Coronary artery (tissue), 2 donors: ENCODE measurements at regions not wholly inside any gene's neighbourhood (a gene's known extent, or its start where the extent isn't known, plus 50 kb on each side); places are given as distances from the start of the nearest gene placed in this dataset.
"Not testable (repeated sequence)": the region's sequence is repeated elsewhere in the genome, so short reads cannot be mapped to it uniquely, and the experiment has no call there.

Experiments
- DNase-seq: peaks from one replicate; pipeline ENCODE4 v3.0.0-alpha.2; 2017; ENCODE audit warnings: low spot score
- H3K27ac ChIP-seq, 2 donors: fragments of 200-600 bp; sonication (generic); one replicate each; pipeline ENCODE4 v1.5.1; 2016 to 2019
- H3K4me3 ChIP-seq: fragments of 200-600 bp; sonication (generic); 2 replicates; pipeline ENCODE4 v1.5.1; 2016; ENCODE audit warnings: mild to moderate bottlenecking, moderate library complexity
- TF ChIP-seq, protein P1 (sequence below): fragments of 200-600 bp; sonication (generic); IDR thresholded peaks from one replicate; pipeline ENCODE4 v1.5.1; 2019; ENCODE audit warnings: antibody characterized with exemption

GRCh38 chr1:115160728-115161127, 71.4 kb upstream of the TSPAN2 start:
- DNase-seq = no peak
- TF ChIP-seq, protein P1, sequence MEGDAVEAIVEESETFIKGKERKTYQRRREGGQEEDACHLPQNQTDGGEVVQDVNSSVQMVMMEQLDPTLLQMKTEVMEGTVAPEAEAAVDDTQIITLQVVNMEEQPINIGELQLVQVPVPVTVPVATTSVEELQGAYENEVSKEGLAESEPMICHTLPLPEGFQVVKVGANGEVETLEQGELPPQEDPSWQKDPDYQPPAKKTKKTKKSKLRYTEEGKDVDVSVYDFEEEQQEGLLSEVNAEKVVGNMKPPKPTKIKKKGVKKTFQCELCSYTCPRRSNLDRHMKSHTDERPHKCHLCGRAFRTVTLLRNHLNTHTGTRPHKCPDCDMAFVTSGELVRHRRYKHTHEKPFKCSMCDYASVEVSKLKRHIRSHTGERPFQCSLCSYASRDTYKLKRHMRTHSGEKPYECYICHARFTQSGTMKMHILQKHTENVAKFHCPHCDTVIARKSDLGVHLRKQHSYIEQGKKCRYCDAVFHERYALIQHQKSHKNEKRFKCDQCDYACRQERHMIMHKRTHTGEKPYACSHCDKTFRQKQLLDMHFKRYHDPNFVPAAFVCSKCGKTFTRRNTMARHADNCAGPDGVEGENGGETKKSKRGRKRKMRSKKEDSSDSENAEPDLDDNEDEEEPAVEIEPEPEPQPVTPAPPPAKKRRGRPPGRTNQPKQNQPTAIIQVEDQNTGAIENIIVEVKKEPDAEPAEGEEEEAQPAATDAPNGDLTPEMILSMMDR = no peak
- no peak overlapping the region for H3K4me3 ChIP-seq
- H3K27ac ChIP-seq = no peak overlapping the region

GRCh38 chr1:115159958-115160357, 70.7 kb upstream of the TSPAN2 start:
- Histone ChIP-seq H3K27ac (no peak overlapping the region), H3K4me3 (no peak overlapping the region)
- TF ChIP-seq, protein P1 = no peak
- DNase-seq = no peak

GRCh38 chr1:115158181-115158580, 68.9 kb upstream of the TSPAN2 start:
- TF ChIP-seq, protein P1 = no peak
- peak overlapping the region in 1 of 2 donors; percentile 33 for H3K27ac ChIP-seq

GRCh38 chr1:115156826-115157468, 67.6 kb upstream of the TSPAN2 start:
- DNase-seq = no peak
- TF ChIP-seq, protein P1 = no peak
- Histone ChIP-seq H3K4me3 (no peak overlapping the region), H3K27ac (peak overlapping the region in 1 of 2 donors; percentile 9)

More at GRCh38 chr1:115158181-115158580, 68.9 kb upstream of the TSPAN2 start:
- H3K4me3 ChIP-seq = no peak overlapping the region
- DNase-seq = no peak

DNA sequence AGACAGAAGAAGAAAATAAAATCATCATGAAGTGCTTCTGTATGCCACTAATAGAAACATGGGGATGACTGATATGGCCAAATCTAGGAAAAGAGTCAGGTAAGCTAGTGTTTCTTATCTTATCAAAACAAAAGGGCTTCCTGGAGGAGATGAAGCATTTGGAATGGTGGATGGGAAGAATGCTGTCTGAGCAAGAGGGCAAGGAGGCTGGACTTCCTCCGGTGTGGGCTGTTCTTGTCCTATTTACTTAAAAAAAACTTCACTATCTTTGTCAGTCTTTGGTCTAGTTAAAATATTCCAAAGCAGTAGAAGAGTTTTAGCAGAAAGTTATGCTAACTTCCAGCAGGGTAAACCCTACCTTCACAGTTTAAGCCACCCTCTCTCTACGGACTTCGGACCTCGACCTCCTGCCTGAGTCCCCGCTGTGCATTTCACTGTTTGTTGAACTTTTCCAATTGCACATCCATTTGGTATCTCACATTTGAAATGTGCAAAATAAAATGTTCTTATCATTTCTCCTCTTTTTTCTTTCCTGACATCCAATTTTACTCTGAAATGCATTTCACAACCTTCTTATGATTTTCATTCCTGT, 64.8 kb upstream of the TSPAN2 start:
- no peak overlapping the region for H3K4me3 ChIP-seq
- TF ChIP-seq, protein P1 = no peak
- no peak overlapping the region for H3K27ac ChIP-seq
- no peak for DNase-seq

- not testable (repeated sequence) for H3K27ac ChIP-seq, H3K4me3 ChIP-seq, DNase-seq
Measured at GRCh38 chr1:115147928-115148327, 58.6 kb upstream of the TSPAN2 start.

DNA sequence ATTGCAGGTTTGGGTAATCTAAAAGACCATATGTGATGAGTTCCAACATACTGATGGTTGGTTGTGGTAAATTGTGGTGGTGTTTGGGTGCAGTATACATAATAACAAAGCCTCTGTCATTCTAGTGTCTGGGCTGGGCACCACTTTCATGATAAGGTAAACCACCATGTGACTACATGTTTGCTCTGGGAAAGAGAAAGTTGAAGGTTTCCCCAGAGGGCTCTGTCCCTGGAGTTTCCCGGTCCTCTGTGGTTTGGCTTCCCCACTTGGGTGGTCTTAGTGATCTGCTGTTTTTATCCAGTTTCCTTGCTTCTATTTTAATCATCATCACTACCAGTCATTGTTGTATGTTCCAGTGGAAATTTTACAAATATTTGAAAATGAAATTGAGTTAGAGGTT, 55.9 kb upstream of the TSPAN2 start:
- TF ChIP-seq, protein P1 = no peak
- Histone ChIP-seq H3K4me3 (no peak overlapping the region), H3K27ac (no peak overlapping the region)
- no peak for DNase-seq
